ENCODE measurements at regions not wholly inside any gene's neighbourhood (a gene's known extent, or its start where the extent isn't known, plus 50 kb on each side); places are given as distances from the start of the nearest gene placed in this dataset.
"Not testable (repeated sequence)": the region's sequence is repeated elsewhere in the genome, so short reads cannot be mapped to it uniquely, and the experiment has no call there.

GRCh38 chr3:66904831-66905493 is 93.1 kb upstream of the KBTBD8 start:
- peaks cover 0 to 43% (median 4%) of the 10 kb centered on the region in 3 donors for H3K36me3 Mint-ChIP-seq

GRCh38 chr3:66907136-66907535 is 91.0 kb upstream of the KBTBD8 start:
- ATAC-seq: no peak
- Mint-ChIP-seq H3K27ac (no peak overlapping the region), H3K4me1 (no peaks in the 10 kb centered on the region), H3K9me3 (peaks cover 0 to 57% (median 25%) of the 10 kb centered on the region in 9 donors), H3K27me3 (peaks cover 5 to 23% (median 9%) of the 10 kb centered on the region in 5 donors), H3K36me3 (peaks cover 0 to 33% (median 4%) of the 10 kb centered on the region in 3 donors), H3K4me3 (no peak overlapping the region)
- no peak for DNase-seq
- POLR2A ChIA-PET: no interaction called here

More at GRCh38 chr3:66904831-66905493, 93.1 kb upstream of the KBTBD8 start:
- no peak for DNase-seq
- no peak for ATAC-seq
- no peak overlapping the region for H3K4me3 Mint-ChIP-seq
- no peak overlapping the region for H3K27ac Mint-ChIP-seq
- POLR2A ChIA-PET: no interaction called here
- peaks cover 15 to 63% (median 42%) of the 10 kb centered on the region in 9 donors for H3K9me3 Mint-ChIP-seq
- peaks cover 5 to 23% (median 9%) of the 10 kb centered on the region in 5 donors for H3K27me3 Mint-ChIP-seq
- H3K4me1 Mint-ChIP-seq: no peaks in the 10 kb centered on the region

- H3K4me3 Mint-ChIP-seq: no peak overlapping the region
- H3K4me1 Mint-ChIP-seq: no peaks in the 10 kb centered on the region
- DNase-seq (no peak), ATAC-seq (no peak)
- peaks cover 0 to 63% (median 20%) of the 10 kb centered on the region in 9 donors for H3K9me3 Mint-ChIP-seq
- H3K27me3 Mint-ChIP-seq: peaks cover 0 to 22% (median 8%) of the 10 kb centered on the region in 5 donors
- POLR2A ChIA-PET: no interaction called here
- H3K27ac Mint-ChIP-seq: no peak overlapping the region
- H3K36me3 Mint-ChIP-seq: peaks cover 0 to 24% (median 4%) of the 10 kb centered on the region in 3 donors
Observed at GRCh38 chr3:66910266-66911055, 87.6 kb upstream of the KBTBD8 start.

- POLR2A ChIA-PET: no interaction called here
- peaks cover 0 to 10% (median 2%) of the 10 kb centered on the region in 5 donors for H3K27me3 Mint-ChIP-seq
- H3K9me3 Mint-ChIP-seq: peaks cover 0 to 74% (median 24%) of the 10 kb centered on the region in 9 donors
- DNase-seq (no peak), ATAC-seq (no peak)
- no peak overlapping the region for H3K27ac Mint-ChIP-seq
- peaks cover 0 to 30% (median 4%) of the 10 kb centered on the region in 3 donors for H3K36me3 Mint-ChIP-seq
- H3K4me3 Mint-ChIP-seq: no peak overlapping the region
- no peaks in the 10 kb centered on the region for H3K4me1 Mint-ChIP-seq
Observed at GRCh38 chr3:66912306-66912705, 85.8 kb upstream of the KBTBD8 start.

- Mint-ChIP-seq H3K36me3 (no peaks in the 10 kb centered on the region), H3K4me1 (no peaks in the 10 kb centered on the region), H3K27ac (no peak overlapping the region), H3K4me3 (no peak overlapping the region), H3K9me3 (peaks cover 0 to 11% (median 2%) of the 10 kb centered on the region in 9 donors), H3K27me3 (peaks cover 0 to 32% (median 5%) of the 10 kb centered on the region in 5 donors)
- ATAC-seq (no peak), DNase-seq (no peak)
- POLR2A ChIA-PET: no interaction called here
Observed at GRCh38 chr3:66922058-66922457, 76.0 kb upstream of the KBTBD8 start.

- H3K36me3 Mint-ChIP-seq: no peaks in the 10 kb centered on the region
- ATAC-seq (no peak), DNase-seq (no peak)
- peaks cover 0 to 32% (median 5%) of the 10 kb centered on the region in 5 donors for H3K27me3 Mint-ChIP-seq
- no peaks in the 10 kb centered on the region for H3K4me1 Mint-ChIP-seq
- no peak overlapping the region for H3K4me3 Mint-ChIP-seq
- POLR2A ChIA-PET: no interaction called here
- H3K27ac Mint-ChIP-seq: no peak overlapping the region
- peaks cover 0 to 4% (median 1%) of the 10 kb centered on the region in 9 donors for H3K9me3 Mint-ChIP-seq
Observed at GRCh38 chr3:66923969-66924368, 74.1 kb upstream of the KBTBD8 start.

- no peak for ATAC-seq
- H3K27ac Mint-ChIP-seq: no peak overlapping the region
- no peak overlapping the region for H3K4me3 Mint-ChIP-seq
- no peaks in the 10 kb centered on the region for H3K4me1 Mint-ChIP-seq
- POLR2A ChIA-PET: no interaction called here
- peaks cover 0 to 2% (median 0%) of the 10 kb centered on the region in 9 donors for H3K9me3 Mint-ChIP-seq
- H3K36me3 Mint-ChIP-seq: no peaks in the 10 kb centered on the region
- DNase-seq: no peak
- peaks cover 0 to 40% (median 6%) of the 10 kb centered on the region in 5 donors for H3K27me3 Mint-ChIP-seq
Observed at GRCh38 chr3:66928252-66928651, 69.9 kb upstream of the KBTBD8 start.

- no peak overlapping the region for H3K4me3 Mint-ChIP-seq
- no peaks in the 10 kb centered on the region for H3K4me1 Mint-ChIP-seq
- ATAC-seq (no peak), DNase-seq (no peak)
- H3K27me3 Mint-ChIP-seq: peaks cover 7 to 22% (median 11%) of the 10 kb centered on the region in 5 donors
- no peaks in the 10 kb centered on the region for H3K9me3 Mint-ChIP-seq
- H3K27ac Mint-ChIP-seq: no peak overlapping the region
- POLR2A ChIA-PET: no interaction called here
- H3K36me3 Mint-ChIP-seq: no peaks in the 10 kb centered on the region
Observed at GRCh38 chr3:66931291-66931690, 66.8 kb upstream of the KBTBD8 start.

- H3K4me1 Mint-ChIP-seq: no peaks in the 10 kb centered on the region
- H3K4me3 Mint-ChIP-seq: no peak overlapping the region
- H3K27me3 Mint-ChIP-seq: peaks cover 7 to 19% (median 11%) of the 10 kb centered on the region in 5 donors
- H3K27ac Mint-ChIP-seq: no peak overlapping the region
- H3K36me3 Mint-ChIP-seq: no peaks in the 10 kb centered on the region
- POLR2A ChIA-PET: no interaction called here
- no peaks in the 10 kb centered on the region for H3K9me3 Mint-ChIP-seq
- DNase-seq (no peak), ATAC-seq (no peak)
Observed at GRCh38 chr3:66931699-66932098, 66.4 kb upstream of the KBTBD8 start.

- peaks cover 11 to 19% (median 17%) of the 10 kb centered on the region in 5 donors for H3K27me3 Mint-ChIP-seq
- POLR2A ChIA-PET: no interaction called here
- no peaks in the 10 kb centered on the region for H3K4me1 Mint-ChIP-seq
- no peak for ATAC-seq
- H3K27ac Mint-ChIP-seq: no peak overlapping the region
- H3K4me3 Mint-ChIP-seq: no peak overlapping the region
- DNase-seq: no peak
- H3K9me3 Mint-ChIP-seq: no peaks in the 10 kb centered on the region
- no peaks in the 10 kb centered on the region for H3K36me3 Mint-ChIP-seq
Observed at GRCh38 chr3:66933233-66933632, 64.9 kb upstream of the KBTBD8 start.

- no peaks in the 10 kb centered on the region for H3K36me3 Mint-ChIP-seq
- POLR2A ChIA-PET: no interaction called here
- peaks cover 13 to 19% (median 18%) of the 10 kb centered on the region in 5 donors for H3K27me3 Mint-ChIP-seq
- no peaks in the 10 kb centered on the region for H3K4me1 Mint-ChIP-seq
- H3K4me3 Mint-ChIP-seq: no peak overlapping the region
- H3K27ac Mint-ChIP-seq: no peak overlapping the region
- H3K9me3 Mint-ChIP-seq: no peaks in the 10 kb centered on the region
- DNase-seq (no peak), ATAC-seq (no peak)
Observed at GRCh38 chr3:66934041-66934440, 64.1 kb upstream of the KBTBD8 start.

- no peaks in the 10 kb centered on the region for H3K9me3 Mint-ChIP-seq
- POLR2A ChIA-PET: no interaction called here
- H3K36me3 Mint-ChIP-seq: no peaks in the 10 kb centered on the region
- peaks cover 13 to 25% (median 18%) of the 10 kb centered on the region in 5 donors for H3K27me3 Mint-ChIP-seq
- DNase-seq (no peak), ATAC-seq (no peak)
- no peak overlapping the region for H3K4me3 Mint-ChIP-seq
- no peak overlapping the region for H3K27ac Mint-ChIP-seq
- H3K4me1 Mint-ChIP-seq: no peaks in the 10 kb centered on the region
Observed at GRCh38 chr3:66934725-66935124, 63.4 kb upstream of the KBTBD8 start.

- POLR2A ChIA-PET, H3K4me1 Mint-ChIP-seq, ATAC-seq, H3K36me3 Mint-ChIP-seq, H3K9me3 Mint-ChIP-seq, H3K4me3 Mint-ChIP-seq, H3K27ac Mint-ChIP-seq, DNase-seq: not testable (repeated sequence)
- peaks cover 16 to 40% (median 18%) of the 10 kb centered on the region in 5 donors for H3K27me3 Mint-ChIP-seq
Observed at GRCh38 chr3:66937041-66937440, 61.1 kb upstream of the KBTBD8 start.
